Keratinocyte (primary cell): ENCODE measurements at regions not wholly inside any gene's neighbourhood (a gene's known extent, or its start where the extent isn't known, plus 50 kb on each side); places are given as distances from the start of the nearest gene placed in this dataset.

ENCODE experiments used
- CTCF ChIP-seq, 3 experiments: IDR thresholded peaks in 1 of 3; conservative IDR thresholded peaks in 1 of 3; optimal IDR thresholded peaks in 1 of 3; 2 replicates in 2 of 3; 3 replicates in 1 of 3; pipeline versions ENCODE3 to v1.5.1; 2011; ENCODE audit warnings: low read length in 3 of 3, mild to moderate bottlenecking in 3 of 3, moderate library complexity in 2 of 3, control low read depth in 1 of 3, inconsistent platforms in 1 of 3; ENCODE audit not compliant: insufficient read depth in 2 of 3; ENCODE audit errors: extremely low read depth in 1 of 3
- EZH2 ChIP-seq: IDR thresholded peaks from one replicate; pipeline ENCODE4 v1.6.1; 2012; ENCODE audit warnings: inconsistent platforms, mild to moderate bottlenecking, low read length, moderate library complexity

- TF ChIP-seq CTCF (optimal IDR thresholded peaks at IDR 0.05 in 1 of 3, IDR thresholded peaks at IDR 0.05 in 1 of 3, conservative IDR thresholded peaks at IDR 0.05 in 1 of 3; ENCODE audit: extremely low read depth in 1 of 3, insufficient read depth in 2 of 3, low read length in 3 of 3) (no peak), EZH2 (no peak)
Observed at GRCh38 chr22:22425356-22425755, 83.2 kb downstream of the ZNF280B start.
